Upper lobe of right lung (tissue), 1 donor: ENCODE measurements at regions not wholly inside any gene's neighbourhood (a gene's known extent, or its start where the extent isn't known, plus 50 kb on each side); places are given as distances from the start of the nearest gene placed in this dataset.

Source experiments
- ATAC-seq: fragments of 200-7000 bp; cut with Tn5 transposase; one replicate; pipeline ENCODE4 v1.9.1; 2020; ENCODE audit warnings: mild to moderate bottlenecking, moderate library complexity
- DNase-seq: peaks from one replicate; pipeline ENCODE4 v3.0.0-alpha.2; 2020
- H3K27ac ChIP-seq: fragments of 200-600 bp; one replicate; pipeline ENCODE4 v1.8.0; 2022
- H3K27me3 ChIP-seq: fragments of 200-600 bp; one replicate; pipeline ENCODE4 v1.8.0; 2022; ENCODE audit warnings: mild to moderate bottlenecking
- H3K36me3 ChIP-seq: fragments of 200-600 bp; one replicate; pipeline ENCODE4 v1.8.0; 2022
- H3K4me1 ChIP-seq: fragments of 200-600 bp; one replicate; pipeline ENCODE4 v1.8.0; 2022
- H3K4me3 ChIP-seq: fragments of 200-600 bp; one replicate; pipeline ENCODE4 v1.8.0; 2022; ENCODE audit warnings: mild to moderate bottlenecking
- H3K9me3 ChIP-seq: fragments of 200-600 bp; one replicate; pipeline ENCODE4 v1.8.0; 2022
- CTCF ChIP-seq: fragments of 200-600 bp; IDR thresholded peaks from one replicate; pipeline ENCODE4 v1.8.0; 2022; ENCODE audit warnings: antibody characterized with exemption
- intact Hi-C: fragments of 100-400 bp; cut with DNase I; formaldehyde crosslinking; loops from one replicate; pipeline ENCODE4 v1.11.0; 2022
- donor health status: DM: no; HTN: yes; CAD: no; lungs with severe emphysema.

- Histone ChIP-seq H3K36me3 (no peaks in the 10 kb centered on the region), H3K9me3 (no peaks in the 10 kb centered on the region), H3K27me3 (no peaks in the 10 kb centered on the region), H3K4me1 (no peaks in the 10 kb centered on the region), H3K4me3 (no peak overlapping the region), H3K27ac (no peak overlapping the region)
- intact Hi-C loops: no loop called here
- DNase-seq (no peak), ATAC-seq (no peak)
- TF ChIP-seq CTCF: no peak
Measured at GRCh38 chr3:6734395-6734746, 126.5 kb upstream of the GRM7 start.

- no peak for ATAC-seq
- no peak for TF ChIP-seq CTCF
- Histone ChIP-seq H3K9me3 (no peaks in the 10 kb centered on the region), H3K4me1 (no peaks in the 10 kb centered on the region), H3K36me3 (no peaks in the 10 kb centered on the region), H3K27ac (no peak overlapping the region), H3K27me3 (no peaks in the 10 kb centered on the region), H3K4me3 (no peak overlapping the region)
- intact Hi-C loops: no loop called here
- no peak for DNase-seq
Measured at GRCh38 chr3:6736836-6737629, 123.9 kb upstream of the GRM7 start.

- ATAC-seq: no peak
- no peak for DNase-seq
- intact Hi-C loops: no loop called here
- Histone ChIP-seq H3K9me3 (no peaks in the 10 kb centered on the region), H3K27me3 (no peaks in the 10 kb centered on the region), H3K4me3 (no peak overlapping the region), H3K4me1 (no peaks in the 10 kb centered on the region), H3K36me3 (no peaks in the 10 kb centered on the region), H3K27ac (no peak overlapping the region)
- no peak for TF ChIP-seq CTCF
Measured at GRCh38 chr3:6737630-6738029, 123.3 kb upstream of the GRM7 start.

GRCh38 chr3:6739288-6739687, 121.6 kb upstream of the GRM7 start:
- DNase-seq: no peak
- no peak for TF ChIP-seq CTCF
- no peak overlapping the region for H3K4me3 ChIP-seq
- H3K27ac ChIP-seq: no peak overlapping the region
- no peaks in the 10 kb centered on the region for H3K9me3 ChIP-seq
- H3K27me3 ChIP-seq: no peaks in the 10 kb centered on the region
- no peaks in the 10 kb centered on the region for H3K36me3 ChIP-seq
- H3K4me1 ChIP-seq: no peaks in the 10 kb centered on the region
- intact Hi-C loops: no loop called here
- no peak for ATAC-seq

GRCh38 chr3:6743067-6743720, 117.7 kb upstream of the GRM7 start:
- Histone ChIP-seq H3K27me3 (no peaks in the 10 kb centered on the region), H3K9me3 (no peaks in the 10 kb centered on the region), H3K4me1 (no peaks in the 10 kb centered on the region), H3K36me3 (no peaks in the 10 kb centered on the region), H3K27ac (no peak overlapping the region), H3K4me3 (no peak overlapping the region)
- TF ChIP-seq CTCF: no peak
- DNase-seq: no peak
- no peak for ATAC-seq
- intact Hi-C loops: no loop called here
